Liver (tissue), 8 donors: ENCODE measurements at regions not wholly inside any gene's neighbourhood (a gene's known extent, or its start where the extent isn't known, plus 50 kb on each side); places are given as distances from the start of the nearest gene placed in this dataset.

Experiments
- DNase-seq: peaks from one replicate; pipeline ENCODE4 v3.0.0-alpha.2; 2017; ENCODE audit warnings: low spot score
- H3K27ac ChIP-seq, 2 donors: one replicate each; pipeline ENCODE4 v1.7.0; 2013; ENCODE audit warnings: inconsistent platforms in 2 of 2, low read length in 2 of 2, control low read depth in 1 of 2, low read depth in 1 of 2, mild to moderate bottlenecking in 1 of 2
- H3K27me3 ChIP-seq, 4 donors: one replicate each; pipeline versions ENCODE4 v1.6.1 to v1.7.0; 2013; ENCODE audit warnings: low read length in 3 of 4, inconsistent platforms in 1 of 4, mild to moderate bottlenecking in 1 of 4, moderate library complexity in 1 of 4; ENCODE audit not compliant: control insufficient read depth in 4 of 4, insufficient read depth in 4 of 4
- H3K36me3 ChIP-seq, 4 donors: one replicate each; pipeline versions ENCODE4 v1.6.1 to v1.7.0; 2013; ENCODE audit warnings: low read length in 3 of 4, mild to moderate bottlenecking in 3 of 4, low read depth in 1 of 4, moderate library complexity in 1 of 4; ENCODE audit not compliant: control insufficient read depth in 4 of 4, insufficient read depth in 3 of 4
- H3K4me1 ChIP-seq, 4 donors: one replicate each; pipeline versions ENCODE4 v1.6.1 to v1.7.0; 2013; ENCODE audit warnings: low read length in 3 of 4, mild to moderate bottlenecking in 3 of 4, moderate library complexity in 1 of 4; ENCODE audit not compliant: control insufficient read depth in 4 of 4, insufficient read depth in 4 of 4
- H3K4me3 ChIP-seq, 3 donors: one replicate each; pipeline versions ENCODE4 v1.6.1 to v1.7.0; 2013; ENCODE audit warnings: low read length in 3 of 3, control low read depth in 1 of 3, low read depth in 1 of 3, mild to moderate bottlenecking in 1 of 3
- H3K9ac ChIP-seq, 2 donors: one replicate each; pipeline ENCODE4 v1.7.0; 2013; ENCODE audit warnings: low read length in 2 of 2, mild to moderate bottlenecking in 2 of 2, moderate library complexity in 2 of 2, control low read depth in 1 of 2, low read depth in 1 of 2
- H3K9me3 ChIP-seq, 4 donors: one replicate each; pipeline versions ENCODE4 v1.6.1 to v1.7.0; 2013; ENCODE audit warnings: low read length in 3 of 4; ENCODE audit not compliant: control insufficient read depth in 4 of 4
- ATF3 ChIP-seq: IDR thresholded peaks from 2 replicates; pipeline ENCODE4 v1.6.1; 2016; ENCODE audit warnings: antibody characterized with exemption
- EGR1 ChIP-seq, 2 donors: IDR thresholded peaks; 2 replicates each; pipeline ENCODE4 v1.6.1; 2016 to 2018; ENCODE audit warnings: antibody characterized with exemption in 2 of 2, low read depth in 2 of 2
- FOXA1 ChIP-seq: IDR thresholded peaks from 2 replicates; pipeline ENCODE4 v1.6.1; 2016; ENCODE audit warnings: antibody characterized with exemption
- FOXA2 ChIP-seq: IDR thresholded peaks from 2 replicates; pipeline ENCODE4 v1.6.1; 2016; ENCODE audit warnings: antibody characterized with exemption
- GABPA ChIP-seq, 2 donors: IDR thresholded peaks in 1 of 2; conservative IDR thresholded peaks in 1 of 2; 2 replicates each; pipeline ENCODE4 v1.6.1; 2016; ENCODE audit warnings: antibody characterized with exemption in 2 of 2, mild to moderate bottlenecking in 1 of 2, moderate library complexity in 1 of 2
- HNF4A ChIP-seq, 2 donors: conservative IDR thresholded peaks; 2 replicates each; pipeline ENCODE4 v1.6.1; 2016; ENCODE audit warnings: antibody characterized with exemption in 2 of 2, mild to moderate bottlenecking in 2 of 2
- HNF4G ChIP-seq: IDR thresholded peaks from 2 replicates; pipeline ENCODE4 v1.6.1; 2016; ENCODE audit warnings: antibody characterized with exemption
- JUND ChIP-seq, 2 donors: IDR thresholded peaks; 2 replicates each; pipeline ENCODE4 v1.6.1; 2016; ENCODE audit warnings: antibody characterized with exemption in 2 of 2
- NR2F2 ChIP-seq: IDR thresholded peaks from 2 replicates; pipeline ENCODE4 v1.6.1; 2016; ENCODE audit warnings: antibody characterized with exemption
- RAD21 ChIP-seq, 2 donors: IDR thresholded peaks; 2 replicates each; pipeline ENCODE4 v1.6.1; 2016; ENCODE audit warnings: antibody characterized with exemption in 2 of 2, mild to moderate bottlenecking in 2 of 2
- RXRA ChIP-seq, 2 donors: IDR thresholded peaks; 2 replicates each; pipeline ENCODE4 v1.6.1; 2017 to 2018; ENCODE audit warnings: antibody characterized with exemption in 2 of 2, mild to moderate bottlenecking in 1 of 2
- SP1 ChIP-seq: IDR thresholded peaks from 2 replicates; pipeline ENCODE4 v1.6.1; 2018; ENCODE audit warnings: antibody characterized with exemption, mild to moderate bottlenecking
- TAF1 ChIP-seq: conservative IDR thresholded peaks from 2 replicates; pipeline ENCODE4 v1.6.1; 2016; ENCODE audit warnings: antibody characterized with exemption, mild to moderate bottlenecking
- YY1 ChIP-seq: IDR thresholded peaks from 2 replicates; pipeline ENCODE4 v1.6.1; 2016; ENCODE audit warnings: antibody characterized with exemption, mild to moderate bottlenecking
- WGBS: extraction: QIAGEN DNeasy Blood & Tissue Kit; methylation state at CpG from one replicate; pipeline ENCODE4 v1.1.7; 2013; 5-methylcytosine and 5-hydroxymethylcytosine counted together
- TF ChIP-seq, protein P1 (sequence below): fragments of 150-350 bp; IDR thresholded peaks from 2 replicates; pipeline ENCODE4 v1.5.1; 2017; ENCODE audit warnings: improper control_type of control experiment, low read depth, low read length; ENCODE audit not compliant: missing input control
- TF ChIP-seq, protein P2 (sequence below): IDR thresholded peaks from 2 replicates; pipeline ENCODE4 v1.6.1; 2016; ENCODE audit warnings: antibody characterized with exemption
- TF ChIP-seq, protein P3 (sequence below): IDR thresholded peaks from 2 replicates; pipeline ENCODE4 v1.6.1; 2016; ENCODE audit warnings: antibody characterized with exemption
- TF ChIP-seq, protein P4 (sequence below): IDR thresholded peaks from 2 replicates; pipeline ENCODE4 v1.6.1; 2016; ENCODE audit warnings: antibody characterized with exemption, mild to moderate bottlenecking
- donor health status: healthy.
- donor health status: healthy.
- donor health status: healthy.
- donor health status: healthy.
- donor health status: healthy.

GRCh38 chr22:47589271-47590250 lies 827.1 kb downstream of the TBC1D22A start:
- H3K27me3 ChIP-seq = no peaks in the 10 kb centered on the region
- no peak overlapping the region for H3K4me3 ChIP-seq
- TF ChIP-seq JUND (IDR thresholded peaks at IDR 0.05) = no peak
- TF ChIP-seq YY1 = no peak
- no peak for TF ChIP-seq ATF3
- TF ChIP-seq HNF4G = no peak
- TF ChIP-seq HNF4A (conservative IDR thresholded peaks at IDR 0.05) = no peak
- no peak for TF ChIP-seq RAD21 (IDR thresholded peaks at IDR 0.05)
- TF ChIP-seq NR2F2 = no peak
- TF ChIP-seq GABPA (IDR thresholded peaks at IDR 0.05 in 1 of 2, conservative IDR thresholded peaks at IDR 0.05 in 1 of 2) = no peak
- TF ChIP-seq SP1 = no peak
- TF ChIP-seq EGR1 (IDR thresholded peaks at IDR 0.05; ENCODE audit: low read depth in 2 of 2) = no peak
- TF ChIP-seq, protein P1, sequence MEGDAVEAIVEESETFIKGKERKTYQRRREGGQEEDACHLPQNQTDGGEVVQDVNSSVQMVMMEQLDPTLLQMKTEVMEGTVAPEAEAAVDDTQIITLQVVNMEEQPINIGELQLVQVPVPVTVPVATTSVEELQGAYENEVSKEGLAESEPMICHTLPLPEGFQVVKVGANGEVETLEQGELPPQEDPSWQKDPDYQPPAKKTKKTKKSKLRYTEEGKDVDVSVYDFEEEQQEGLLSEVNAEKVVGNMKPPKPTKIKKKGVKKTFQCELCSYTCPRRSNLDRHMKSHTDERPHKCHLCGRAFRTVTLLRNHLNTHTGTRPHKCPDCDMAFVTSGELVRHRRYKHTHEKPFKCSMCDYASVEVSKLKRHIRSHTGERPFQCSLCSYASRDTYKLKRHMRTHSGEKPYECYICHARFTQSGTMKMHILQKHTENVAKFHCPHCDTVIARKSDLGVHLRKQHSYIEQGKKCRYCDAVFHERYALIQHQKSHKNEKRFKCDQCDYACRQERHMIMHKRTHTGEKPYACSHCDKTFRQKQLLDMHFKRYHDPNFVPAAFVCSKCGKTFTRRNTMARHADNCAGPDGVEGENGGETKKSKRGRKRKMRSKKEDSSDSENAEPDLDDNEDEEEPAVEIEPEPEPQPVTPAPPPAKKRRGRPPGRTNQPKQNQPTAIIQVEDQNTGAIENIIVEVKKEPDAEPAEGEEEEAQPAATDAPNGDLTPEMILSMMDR = no peak
- TF ChIP-seq FOXA2 = no peak
- TF ChIP-seq, protein P2, sequence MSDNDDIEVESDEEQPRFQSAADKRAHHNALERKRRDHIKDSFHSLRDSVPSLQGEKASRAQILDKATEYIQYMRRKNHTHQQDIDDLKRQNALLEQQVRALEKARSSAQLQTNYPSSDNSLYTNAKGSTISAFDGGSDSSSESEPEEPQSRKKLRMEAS = no peak
- no peak for TF ChIP-seq FOXA1
- TF ChIP-seq, protein P3, sequence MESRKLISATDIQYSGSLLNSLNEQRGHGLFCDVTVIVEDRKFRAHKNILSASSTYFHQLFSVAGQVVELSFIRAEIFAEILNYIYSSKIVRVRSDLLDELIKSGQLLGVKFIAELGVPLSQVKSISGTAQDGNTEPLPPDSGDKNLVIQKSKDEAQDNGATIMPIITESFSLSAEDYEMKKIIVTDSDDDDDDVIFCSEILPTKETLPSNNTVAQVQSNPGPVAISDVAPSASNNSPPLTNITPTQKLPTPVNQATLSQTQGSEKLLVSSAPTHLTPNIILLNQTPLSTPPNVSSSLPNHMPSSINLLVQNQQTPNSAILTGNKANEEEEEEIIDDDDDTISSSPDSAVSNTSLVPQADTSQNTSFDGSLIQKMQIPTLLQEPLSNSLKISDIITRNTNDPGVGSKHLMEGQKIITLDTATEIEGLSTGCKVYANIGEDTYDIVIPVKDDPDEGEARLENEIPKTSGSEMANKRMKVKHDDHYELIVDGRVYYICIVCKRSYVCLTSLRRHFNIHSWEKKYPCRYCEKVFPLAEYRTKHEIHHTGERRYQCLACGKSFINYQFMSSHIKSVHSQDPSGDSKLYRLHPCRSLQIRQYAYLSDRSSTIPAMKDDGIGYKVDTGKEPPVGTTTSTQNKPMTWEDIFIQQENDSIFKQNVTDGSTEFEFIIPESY = no peak
- H3K9me3 ChIP-seq = no peaks in the 10 kb centered on the region
- no peak overlapping the region for H3K27ac ChIP-seq
- H3K9ac ChIP-seq = no peak overlapping the region
- H3K36me3 ChIP-seq = no peaks in the 10 kb centered on the region
- no peak for DNase-seq
- no peaks in the 10 kb centered on the region for H3K4me1 ChIP-seq
- WGBS = 81% methylated on average over 17 of the region's 17 CpGs

DNA sequence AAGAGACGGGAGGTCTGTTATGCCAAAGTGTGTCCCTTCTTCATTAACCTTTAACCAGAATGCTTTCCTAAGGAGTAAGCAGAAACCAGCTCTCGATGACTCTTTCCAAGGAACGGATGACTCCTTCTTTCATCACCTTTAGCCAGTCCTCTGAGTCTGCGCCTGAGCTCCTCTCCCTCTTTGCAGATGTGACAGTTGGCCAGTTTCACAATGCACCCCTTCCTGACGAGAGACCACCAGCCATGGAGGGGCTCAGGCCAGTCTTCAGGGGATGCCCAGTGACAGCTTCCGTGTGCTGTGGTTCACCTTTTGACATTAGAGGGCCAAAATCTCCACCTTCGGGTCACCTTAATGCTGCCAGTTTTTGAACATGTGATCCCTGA lies 826.1 kb downstream of the TBC1D22A start:
- Histone ChIP-seq H3K27me3 (no peaks in the 10 kb centered on the region), H3K9ac (no peak overlapping the region), H3K36me3 (no peaks in the 10 kb centered on the region), H3K9me3 (no peaks in the 10 kb centered on the region), H3K27ac (no peak overlapping the region), H3K4me1 (no peaks in the 10 kb centered on the region), H3K4me3 (no peak overlapping the region)
- 72% methylated on average over 7 of the region's 7 CpGs for WGBS
- no peak for DNase-seq
- TF ChIP-seq FOXA2 = no peak
- TF ChIP-seq TAF1 = no peak
- TF ChIP-seq, protein P2 = no peak
- TF ChIP-seq, protein P1 = no peak
- no peak for TF ChIP-seq HNF4G
- TF ChIP-seq RAD21 (IDR thresholded peaks at IDR 0.05) = no peak
- no peak for TF ChIP-seq RXRA (IDR thresholded peaks at IDR 0.05)
- TF ChIP-seq HNF4A (conservative IDR thresholded peaks at IDR 0.05) = no peak
- TF ChIP-seq FOXA1 = no peak
- TF ChIP-seq SP1 = no peak
- no peak for TF ChIP-seq YY1
- TF ChIP-seq, protein P3 = no peak
- TF ChIP-seq, protein P4, sequence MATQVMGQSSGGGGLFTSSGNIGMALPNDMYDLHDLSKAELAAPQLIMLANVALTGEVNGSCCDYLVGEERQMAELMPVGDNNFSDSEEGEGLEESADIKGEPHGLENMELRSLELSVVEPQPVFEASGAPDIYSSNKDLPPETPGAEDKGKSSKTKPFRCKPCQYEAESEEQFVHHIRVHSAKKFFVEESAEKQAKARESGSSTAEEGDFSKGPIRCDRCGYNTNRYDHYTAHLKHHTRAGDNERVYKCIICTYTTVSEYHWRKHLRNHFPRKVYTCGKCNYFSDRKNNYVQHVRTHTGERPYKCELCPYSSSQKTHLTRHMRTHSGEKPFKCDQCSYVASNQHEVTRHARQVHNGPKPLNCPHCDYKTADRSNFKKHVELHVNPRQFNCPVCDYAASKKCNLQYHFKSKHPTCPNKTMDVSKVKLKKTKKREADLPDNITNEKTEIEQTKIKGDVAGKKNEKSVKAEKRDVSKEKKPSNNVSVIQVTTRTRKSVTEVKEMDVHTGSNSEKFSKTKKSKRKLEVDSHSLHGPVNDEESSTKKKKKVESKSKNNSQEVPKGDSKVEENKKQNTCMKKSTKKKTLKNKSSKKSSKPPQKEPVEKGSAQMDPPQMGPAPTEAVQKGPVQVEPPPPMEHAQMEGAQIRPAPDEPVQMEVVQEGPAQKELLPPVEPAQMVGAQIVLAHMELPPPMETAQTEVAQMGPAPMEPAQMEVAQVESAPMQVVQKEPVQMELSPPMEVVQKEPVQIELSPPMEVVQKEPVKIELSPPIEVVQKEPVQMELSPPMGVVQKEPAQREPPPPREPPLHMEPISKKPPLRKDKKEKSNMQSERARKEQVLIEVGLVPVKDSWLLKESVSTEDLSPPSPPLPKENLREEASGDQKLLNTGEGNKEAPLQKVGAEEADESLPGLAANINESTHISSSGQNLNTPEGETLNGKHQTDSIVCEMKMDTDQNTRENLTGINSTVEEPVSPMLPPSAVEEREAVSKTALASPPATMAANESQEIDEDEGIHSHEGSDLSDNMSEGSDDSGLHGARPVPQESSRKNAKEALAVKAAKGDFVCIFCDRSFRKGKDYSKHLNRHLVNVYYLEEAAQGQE = no peak
